ENCODE measurements at regions not wholly inside any gene's neighbourhood (a gene's known extent, or its start where the extent isn't known, plus 50 kb on each side); places are given as distances from the start of the nearest gene placed in this dataset.

DNA sequence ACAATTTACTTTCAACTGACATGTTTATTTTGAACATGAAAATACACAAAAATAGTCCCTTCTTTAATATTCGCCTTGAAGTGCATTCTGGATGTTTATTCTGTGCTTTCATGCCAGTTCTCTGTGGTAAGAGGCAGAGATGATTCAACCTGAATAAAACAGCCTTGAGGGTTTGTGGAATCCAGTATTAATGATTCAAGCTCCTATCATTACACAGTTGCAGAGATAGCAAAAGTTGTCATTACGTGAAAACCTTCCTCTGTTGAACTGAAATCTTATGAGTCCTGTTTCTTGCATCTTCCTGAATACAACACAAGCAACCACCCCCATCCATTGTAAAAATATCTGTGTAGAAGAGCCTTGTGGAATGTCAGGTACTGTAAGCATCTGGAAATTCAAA, 142.3 kb upstream of the HTR2A start:
- no peak overlapping the region for H3K27ac ChIP-seq
- TF ChIP-seq ZFX (IDR thresholded peaks at IDR 0.05) (no peak), CTCF (conservative IDR thresholded peaks at IDR 0.05) (no peak)

DNA sequence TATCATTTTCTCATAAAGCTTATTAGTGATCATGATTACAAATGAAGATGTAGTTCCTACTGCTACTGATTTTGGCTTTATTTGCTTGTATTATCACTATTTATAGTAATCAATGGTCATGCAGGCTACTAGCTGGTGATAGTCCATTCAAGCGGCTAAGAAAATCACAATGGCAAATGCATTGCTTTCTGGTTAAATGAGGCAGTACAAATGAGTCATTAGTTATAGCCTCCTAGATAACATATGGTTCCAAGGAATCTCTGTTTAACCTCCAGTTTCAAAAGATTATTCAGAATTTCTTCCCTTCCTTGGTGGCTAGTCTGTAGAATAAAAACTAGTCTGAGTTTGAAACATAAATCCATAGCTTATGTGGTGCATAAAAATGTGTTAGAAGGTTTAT, 141.3 kb upstream of the HTR2A start:
- no peak overlapping the region for H3K27ac ChIP-seq

GRCh38 chr13:47036294-47037008, 139.6 kb upstream of the HTR2A start:
- no peak overlapping the region for H3K27ac ChIP-seq
- no peak for TF ChIP-seq ZFX (IDR thresholded peaks at IDR 0.05)
- no peak for TF ChIP-seq CTCF (conservative IDR thresholded peaks at IDR 0.05)

More for the DNA sequence above, 141.3 kb upstream of the HTR2A start:
- TF ChIP-seq ZFX (IDR thresholded peaks at IDR 0.05), result no peak
- TF ChIP-seq CTCF (conservative IDR thresholded peaks at IDR 0.05), result no peak

- no peak for TF ChIP-seq CTCF (conservative IDR thresholded peaks at IDR 0.05)
- no peak for TF ChIP-seq ZFX (IDR thresholded peaks at IDR 0.05)
- no peak overlapping the region for H3K27ac ChIP-seq
Measured at GRCh38 chr13:47033216-47033615, 136.4 kb upstream of the HTR2A start.

DNA sequence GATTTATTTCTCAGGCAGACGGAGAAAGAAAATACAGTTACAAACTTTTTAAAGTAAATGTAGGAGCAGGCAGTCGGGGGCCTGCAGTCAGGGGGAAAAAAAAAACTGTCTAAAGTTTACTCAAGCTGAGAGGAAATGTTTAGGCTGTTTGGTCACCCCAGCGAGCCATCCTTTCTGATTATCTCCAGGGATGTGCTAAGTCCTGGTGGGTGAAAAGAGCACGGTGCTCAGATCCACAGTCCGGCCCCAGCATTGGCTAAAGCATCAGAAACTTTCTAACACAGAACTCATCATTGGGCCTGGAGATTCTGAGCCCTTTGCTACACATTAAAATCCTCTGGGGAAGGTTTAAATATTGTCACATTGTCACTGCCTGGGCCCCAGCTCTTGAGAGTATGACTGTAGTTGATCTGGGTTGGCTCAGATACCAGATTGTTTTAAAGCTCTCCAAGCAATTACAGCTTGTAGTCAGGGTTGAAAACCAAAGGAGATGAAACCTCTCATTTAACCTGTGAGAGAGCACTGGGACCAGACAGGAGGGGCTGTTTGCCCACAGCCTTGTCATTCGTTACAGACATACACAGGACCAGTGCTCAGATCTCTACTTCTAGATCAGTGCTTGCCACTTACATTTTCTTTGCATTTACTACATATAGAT, 131.1 kb upstream of the HTR2A start:
- H3K27ac ChIP-seq, result no peak overlapping the region
- TF ChIP-seq ZFX (IDR thresholded peaks at IDR 0.05), result no peak
- TF ChIP-seq CTCF (conservative IDR thresholded peaks at IDR 0.05), result no peak

DNA sequence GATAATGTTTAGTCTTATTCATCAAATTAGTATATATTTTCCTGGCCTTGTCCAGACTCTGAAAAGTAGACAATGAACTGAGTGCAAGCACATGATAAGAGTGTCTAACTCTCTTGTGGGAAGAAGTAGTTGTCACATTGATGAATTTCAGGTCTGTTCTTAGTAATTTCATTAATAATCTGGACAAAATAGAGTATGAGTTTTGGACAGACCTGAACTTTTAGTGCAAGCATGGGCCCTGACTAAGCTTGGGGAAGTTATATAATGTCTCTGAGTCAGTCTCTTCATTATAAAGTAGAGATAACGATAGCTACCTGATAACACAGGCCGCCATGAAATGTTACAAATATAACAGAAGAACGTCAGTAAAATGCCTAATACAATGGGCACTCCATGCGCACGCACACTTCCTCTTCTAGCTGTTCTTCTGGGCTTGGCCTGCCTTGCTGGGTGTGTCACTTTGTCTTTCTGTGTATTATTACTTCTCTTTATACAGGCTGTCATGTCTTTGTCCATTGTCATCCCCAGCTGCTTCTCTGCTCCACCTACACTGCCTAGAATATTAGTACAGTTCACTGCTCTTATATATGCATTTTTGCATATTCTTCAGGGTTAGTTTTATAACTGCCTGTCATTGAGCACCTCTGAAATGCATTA, 129.1 kb upstream of the HTR2A start:
- TF ChIP-seq ZFX (IDR thresholded peaks at IDR 0.05), result no peak
- TF ChIP-seq CTCF (conservative IDR thresholded peaks at IDR 0.05), result no peak
- H3K27ac ChIP-seq, result no peak overlapping the region

GRCh38 chr13:47019977-47020376, 123.1 kb upstream of the HTR2A start:
- TF ChIP-seq ZFX (IDR thresholded peaks at IDR 0.05) (no peak), CTCF (conservative IDR thresholded peaks at IDR 0.05) (no peak)
- H3K27ac ChIP-seq, result no peak overlapping the region

Data from C4-2B (cell line).